ENCODE measurements at regions not wholly inside any gene's neighbourhood (a gene's known extent, or its start where the extent isn't known, plus 50 kb on each side); places are given as distances from the start of the nearest gene placed in this dataset.

DNA sequence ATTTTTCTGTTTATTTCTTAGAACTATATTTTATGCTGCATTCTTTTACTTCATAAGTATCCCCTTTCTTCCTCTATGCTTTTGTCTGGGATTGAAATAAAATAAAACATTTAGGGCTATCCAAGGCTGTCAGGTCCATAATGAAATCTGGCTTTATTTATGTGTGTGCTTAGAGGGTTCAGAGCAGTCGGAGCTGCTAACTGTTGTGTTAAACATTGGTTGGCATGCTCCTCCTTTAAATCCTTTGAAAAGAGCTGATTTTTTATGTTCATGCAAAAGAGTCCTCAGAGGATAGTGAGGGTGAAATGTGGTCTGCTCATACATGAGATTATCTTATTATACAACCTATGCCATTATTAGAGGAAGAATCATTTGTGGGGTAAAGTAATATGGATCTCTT, 322.3 kb upstream of the E2F7 start:
- TF ChIP-seq POLR2AphosphoS5 (IDR thresholded peaks at IDR 0.05; ENCODE audit: insufficient read depth, low read depth, low read length) (no peak), MYC (IDR thresholded peaks at IDR 0.05; ENCODE audit: low read depth, low read length) (no peak), POLR2A (IDR thresholded peaks at IDR 0.05; ENCODE audit: low read depth, low read length) (no peak), EZH2 (IDR thresholded peaks at IDR 0.05; ENCODE audit: borderline replicate concordance, low read depth, low read length, severe bottlenecking) (no peak), JUN (IDR thresholded peaks at IDR 0.05; ENCODE audit: borderline replicate concordance, insufficient read depth, insufficient read length, low read depth) (no peak)
- TF ChIP-seq, protein P1, sequence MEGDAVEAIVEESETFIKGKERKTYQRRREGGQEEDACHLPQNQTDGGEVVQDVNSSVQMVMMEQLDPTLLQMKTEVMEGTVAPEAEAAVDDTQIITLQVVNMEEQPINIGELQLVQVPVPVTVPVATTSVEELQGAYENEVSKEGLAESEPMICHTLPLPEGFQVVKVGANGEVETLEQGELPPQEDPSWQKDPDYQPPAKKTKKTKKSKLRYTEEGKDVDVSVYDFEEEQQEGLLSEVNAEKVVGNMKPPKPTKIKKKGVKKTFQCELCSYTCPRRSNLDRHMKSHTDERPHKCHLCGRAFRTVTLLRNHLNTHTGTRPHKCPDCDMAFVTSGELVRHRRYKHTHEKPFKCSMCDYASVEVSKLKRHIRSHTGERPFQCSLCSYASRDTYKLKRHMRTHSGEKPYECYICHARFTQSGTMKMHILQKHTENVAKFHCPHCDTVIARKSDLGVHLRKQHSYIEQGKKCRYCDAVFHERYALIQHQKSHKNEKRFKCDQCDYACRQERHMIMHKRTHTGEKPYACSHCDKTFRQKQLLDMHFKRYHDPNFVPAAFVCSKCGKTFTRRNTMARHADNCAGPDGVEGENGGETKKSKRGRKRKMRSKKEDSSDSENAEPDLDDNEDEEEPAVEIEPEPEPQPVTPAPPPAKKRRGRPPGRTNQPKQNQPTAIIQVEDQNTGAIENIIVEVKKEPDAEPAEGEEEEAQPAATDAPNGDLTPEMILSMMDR (IDR thresholded peaks at IDR 0.05; ENCODE audit: extremely low read depth in 1 of 2, insufficient read depth in 1 of 2, low read depth in 1 of 2, low read length in 2 of 2): no peak

All from endothelial cell of umbilical vein (primary cell).